ENCODE measurements at regions not wholly inside any gene's neighbourhood (a gene's known extent, or its start where the extent isn't known, plus 50 kb on each side); places are given as distances from the start of the nearest gene placed in this dataset.
"Not testable (repeated sequence)": the region's sequence is repeated elsewhere in the genome, so short reads cannot be mapped to it uniquely, and the experiment has no call there.

DNA sequence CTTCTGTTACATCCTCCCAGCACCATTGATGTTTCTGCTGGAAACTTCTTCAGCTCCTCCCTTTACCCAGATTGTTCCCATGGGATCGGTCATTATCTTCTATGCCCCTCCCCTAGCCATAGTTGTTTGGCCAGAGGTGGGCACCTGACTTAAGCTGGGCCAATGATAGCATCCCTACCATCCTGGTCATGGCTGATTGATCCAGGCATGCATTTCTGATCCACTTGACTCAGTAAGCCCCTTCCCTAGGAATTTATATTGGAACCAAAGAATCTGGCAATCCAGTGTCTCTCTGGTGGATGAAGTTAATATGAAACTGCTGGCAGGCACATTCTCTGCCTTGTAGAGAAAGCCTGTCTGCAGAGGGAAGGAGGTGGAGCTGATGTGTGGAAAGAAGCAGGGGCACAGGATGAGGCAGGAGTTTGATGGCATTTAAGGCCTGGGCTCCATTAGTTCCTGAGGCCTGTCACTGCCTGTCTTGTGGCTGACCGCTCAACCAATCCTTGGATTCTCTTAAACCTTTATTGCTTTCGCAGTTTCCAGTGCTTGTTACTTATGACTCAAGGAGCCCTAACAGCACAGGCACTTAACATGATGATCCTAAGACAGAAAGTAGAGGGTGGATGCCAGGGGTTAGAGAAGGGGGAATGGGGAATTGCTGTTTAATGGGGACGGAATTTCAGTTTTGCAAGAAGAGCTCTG is 152.4 kb downstream of the ABCC12 start:
- DNase-seq, result peak; percentile 84

DNA sequence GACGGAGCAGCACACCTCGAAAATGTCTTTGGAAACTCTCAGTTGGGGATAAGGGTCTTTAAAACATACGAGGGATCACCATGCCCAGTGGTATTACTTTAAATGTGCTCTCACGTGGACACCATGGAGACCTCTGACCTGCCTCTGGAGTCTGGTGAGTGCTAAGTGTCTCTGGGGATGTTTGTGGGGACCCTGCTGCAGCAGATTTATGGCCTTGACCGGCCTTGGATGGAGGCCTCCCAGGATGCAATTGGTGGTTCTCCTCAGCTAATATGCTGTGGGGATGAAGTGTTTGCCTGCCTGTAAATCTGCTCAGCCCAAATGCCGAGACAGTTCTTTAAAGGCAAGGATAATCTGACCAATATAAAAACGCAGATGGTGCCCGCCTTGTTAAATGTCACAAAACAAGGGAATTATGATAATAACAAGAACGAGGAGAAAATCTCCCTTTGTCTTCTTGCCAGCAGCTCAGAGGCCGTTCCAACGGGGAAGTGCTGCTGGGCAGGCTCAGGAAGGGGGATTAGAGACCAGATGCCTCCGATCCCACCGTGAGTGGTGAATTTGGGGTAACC is 154.4 kb downstream of the ABCC12 start:
- no peak for DNase-seq

DNA sequence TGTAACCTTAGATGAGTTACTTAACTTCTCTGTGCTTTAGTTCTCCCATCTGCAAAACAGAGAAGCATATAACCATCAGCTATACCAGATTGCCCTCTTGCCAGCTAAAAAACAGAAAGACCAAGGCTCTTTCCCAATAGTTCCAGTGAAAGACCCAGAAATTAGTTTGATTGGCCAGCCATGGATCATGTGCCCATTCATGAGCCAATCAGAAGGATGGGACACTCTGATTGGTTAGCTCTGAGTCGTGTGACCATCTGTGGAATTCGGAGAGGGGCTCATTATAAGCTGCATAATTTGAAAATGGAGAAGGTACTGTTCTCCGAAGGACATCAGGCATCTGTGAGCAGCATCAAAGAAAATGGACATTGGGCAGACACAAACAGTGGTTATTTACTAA is 155.2 kb downstream of the ABCC12 start:
- no peak for DNase-seq

DNA sequence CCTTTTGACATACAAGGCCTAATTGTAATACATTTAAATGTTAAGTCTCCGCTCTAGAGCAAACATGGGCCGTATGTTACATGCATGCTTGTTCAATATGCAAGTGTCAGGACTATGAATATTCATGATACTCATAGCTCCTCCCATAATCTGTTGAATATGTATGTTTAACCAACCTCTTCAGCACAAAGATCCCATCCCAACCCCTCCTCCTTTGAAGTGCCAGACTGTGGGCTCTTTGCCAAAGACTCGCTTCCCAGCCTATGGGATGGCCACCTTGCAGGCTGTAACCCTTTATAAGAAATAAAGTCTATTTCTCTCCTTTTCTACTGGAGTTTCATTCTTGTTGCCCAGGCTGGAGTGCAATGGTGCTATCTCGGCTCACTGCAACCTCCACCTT is 156.2 kb downstream of the ABCC12 start:
- no peak for DNase-seq

DNA sequence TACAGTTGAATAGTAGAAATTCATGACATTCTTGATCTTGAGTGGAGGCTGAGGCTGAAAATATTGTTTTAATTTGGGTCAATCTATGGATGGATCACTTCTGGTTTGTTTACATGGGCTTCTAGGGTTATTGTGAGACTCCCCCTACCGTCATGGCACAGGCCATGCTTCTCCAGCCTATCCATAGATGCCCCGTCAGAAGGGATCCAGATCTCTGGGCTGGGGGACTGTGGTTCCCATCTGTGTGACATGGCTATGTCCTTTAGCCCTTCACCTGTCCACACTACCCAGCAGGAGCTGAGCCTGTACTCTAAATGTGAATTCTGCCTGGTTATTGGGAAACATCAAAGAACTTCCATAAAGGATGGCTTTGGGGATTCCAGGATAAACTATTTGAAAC is 160.4 kb downstream of the ABCC12 start:
- DNase-seq, result no peak

DNA sequence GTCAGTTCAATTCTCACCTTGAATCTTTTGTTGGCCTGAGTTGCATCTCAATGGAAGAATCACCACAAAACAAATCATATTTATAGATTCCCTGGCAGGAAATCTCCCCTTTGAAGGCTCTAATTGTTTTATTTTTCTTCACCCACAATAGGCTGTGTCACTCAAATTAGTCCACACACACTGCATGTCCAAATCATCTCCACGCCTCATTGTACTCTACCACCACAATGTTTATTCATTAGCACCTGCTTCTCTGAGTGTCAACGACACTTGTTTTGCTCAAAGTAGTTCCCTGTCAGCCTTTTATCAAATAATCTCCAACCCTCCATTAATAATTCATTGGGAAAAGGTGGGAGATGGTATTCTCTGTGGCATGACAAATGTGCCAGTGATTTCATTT is 164.3 kb downstream of the ABCC12 start:
- DNase-seq, result no peak

DNA sequence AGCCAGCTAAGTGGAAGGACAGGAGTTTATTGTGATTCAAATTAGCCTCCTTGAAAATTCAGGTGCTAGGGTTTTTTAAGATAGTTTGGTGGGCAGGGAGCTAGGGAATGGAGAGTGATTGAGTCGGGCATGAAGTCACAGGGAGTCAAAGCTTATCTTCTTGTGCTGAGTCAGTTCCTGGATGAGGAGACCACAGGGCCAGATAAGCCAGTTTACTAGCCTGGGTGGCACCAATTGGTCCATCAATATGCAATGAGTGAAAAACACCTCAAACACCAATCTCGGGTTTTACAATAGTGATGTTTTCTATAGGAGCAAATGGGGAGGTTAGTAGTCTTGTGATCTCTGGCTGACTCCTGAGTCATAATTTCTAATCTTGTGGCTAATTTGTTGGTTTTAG is 165.1 kb downstream of the ABCC12 start:
- DNase-seq, result no peak

DNA sequence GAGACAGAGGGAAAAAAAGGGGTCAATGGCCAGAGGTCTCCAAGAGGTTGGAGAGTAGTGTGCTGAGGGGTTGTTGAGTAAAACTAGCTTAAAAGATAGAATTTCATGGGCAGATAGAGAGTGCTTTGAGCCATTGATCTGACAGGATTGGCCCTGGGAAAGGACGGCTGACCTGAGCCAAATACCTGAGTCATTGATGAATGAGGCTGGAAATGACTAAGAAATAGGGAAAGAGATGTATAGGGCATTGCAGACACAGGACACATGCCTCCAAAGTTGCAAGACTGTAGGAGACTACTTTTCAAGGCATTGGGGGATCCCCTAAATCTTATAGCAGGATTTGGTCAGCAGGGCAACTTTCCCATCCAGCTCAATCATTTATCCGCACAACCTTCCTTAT is 168.7 kb downstream of the ABCC12 start:
- no peak for DNase-seq

DNA sequence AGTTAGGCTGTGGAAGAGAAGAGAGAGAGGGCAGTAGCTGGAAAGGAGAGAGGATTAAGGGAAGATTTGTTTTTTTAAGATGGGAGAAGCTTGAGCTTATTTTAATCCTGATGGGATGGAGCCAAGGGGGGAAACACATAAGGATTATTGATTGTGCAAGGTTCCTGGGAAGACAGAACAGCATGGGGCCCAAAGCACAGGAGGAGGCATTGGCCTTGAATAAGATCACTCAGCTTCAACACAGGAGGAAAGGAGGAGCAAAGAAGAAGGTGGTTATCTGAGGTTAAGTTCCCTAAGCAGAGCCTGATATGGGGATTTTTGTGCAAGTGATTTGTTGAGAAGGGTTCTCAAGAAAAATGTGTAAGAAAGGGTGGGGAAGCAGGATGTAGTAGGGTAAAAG is 169.8 kb downstream of the ABCC12 start:
- no peak for DNase-seq

DNA sequence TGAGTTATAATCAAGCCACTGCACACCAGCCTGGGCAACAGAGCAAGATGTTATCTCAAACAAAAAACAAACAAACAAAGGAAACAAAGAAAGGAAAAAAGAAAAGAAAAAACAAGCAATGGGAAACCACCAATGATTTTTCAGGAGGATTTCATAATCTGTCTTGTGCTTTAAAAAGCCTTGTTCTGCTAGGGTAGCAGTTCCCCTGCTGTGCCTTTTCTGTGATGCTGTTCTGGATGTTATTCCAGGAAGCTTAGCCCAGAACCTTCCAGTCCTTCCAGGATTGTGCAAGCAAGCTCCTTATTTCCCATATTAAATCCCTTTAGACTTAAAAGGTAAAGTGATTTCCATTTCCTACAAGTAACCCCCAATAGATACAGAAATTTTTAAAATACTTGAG is 171.1 kb downstream of the ABCC12 start:
- no peak for DNase-seq

DNA sequence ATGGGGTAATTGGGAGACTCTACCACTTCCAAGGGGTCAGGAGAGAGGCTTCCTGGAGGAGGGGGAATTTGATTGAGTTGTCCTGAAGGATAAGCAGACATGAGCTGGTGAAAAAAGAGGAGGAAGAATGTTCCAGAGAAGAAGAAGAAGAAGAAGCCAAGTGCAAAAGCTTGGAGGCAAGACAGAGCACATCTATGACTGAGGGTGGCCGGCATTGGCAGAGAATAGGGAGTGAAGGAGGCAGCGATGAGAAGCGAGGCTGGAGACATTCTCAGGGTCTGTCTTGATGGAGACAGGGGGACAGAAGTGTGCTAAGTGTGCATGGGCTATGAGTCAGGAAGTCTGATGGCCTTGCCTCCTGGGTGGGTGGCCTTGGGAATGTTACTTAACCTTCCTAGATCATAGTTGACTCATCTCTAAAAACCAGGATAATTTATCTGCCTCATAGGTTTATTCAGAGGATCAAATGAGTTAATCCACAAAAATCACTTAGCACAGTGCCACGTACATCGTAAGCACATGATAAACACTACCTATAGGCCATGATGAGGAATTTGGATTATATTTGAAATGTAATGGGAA is 171.7 kb downstream of the ABCC12 start:
- no peak for DNase-seq

DNA sequence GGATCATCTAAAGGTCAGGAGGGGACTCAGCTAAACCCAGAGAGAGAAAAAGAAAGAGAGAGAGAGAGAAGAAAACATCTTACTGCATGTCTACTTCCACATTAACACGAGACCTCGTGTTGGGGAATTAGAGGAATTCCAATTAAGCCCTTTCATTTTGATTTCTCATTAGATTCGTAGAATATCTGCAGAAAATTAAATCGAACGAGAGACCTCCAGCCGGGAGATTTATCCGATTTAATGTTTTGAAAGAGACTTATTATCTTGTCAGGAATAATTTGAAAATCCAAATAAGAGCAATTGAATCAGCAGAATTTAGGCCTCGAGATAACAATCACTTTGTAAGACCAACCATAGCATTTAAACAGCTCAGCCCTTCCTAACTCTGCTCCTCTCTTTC is 175.6 kb downstream of the ABCC12 start:
- DNase-seq, result no peak

DNA sequence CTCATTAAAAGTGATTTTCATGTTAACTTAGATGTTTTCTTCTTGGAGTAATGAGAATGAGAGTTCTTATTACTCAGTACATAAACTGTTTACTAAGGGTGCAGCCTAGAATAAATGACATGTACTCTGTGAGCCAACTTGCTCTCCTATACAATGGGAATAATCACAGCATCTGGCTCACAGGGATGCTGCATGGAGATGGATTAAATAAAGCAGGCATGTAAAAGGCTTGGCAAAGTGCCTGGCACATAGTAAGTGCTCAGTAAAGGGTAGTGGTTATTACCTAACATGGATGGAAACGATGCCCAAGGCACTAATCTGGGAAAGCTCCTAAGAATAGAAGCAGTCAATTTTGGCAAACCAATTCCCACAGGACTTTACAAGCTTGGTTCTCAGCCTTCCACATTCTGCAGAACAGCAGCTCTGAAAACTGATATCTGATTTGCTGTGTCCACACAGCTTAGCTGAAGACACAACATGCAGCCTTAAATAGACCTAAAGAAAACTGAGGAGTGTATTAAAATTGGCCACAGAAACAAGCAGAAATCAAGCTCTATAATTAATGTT is 176.1 kb downstream of the ABCC12 start:
- DNase-seq, result no peak

DNA sequence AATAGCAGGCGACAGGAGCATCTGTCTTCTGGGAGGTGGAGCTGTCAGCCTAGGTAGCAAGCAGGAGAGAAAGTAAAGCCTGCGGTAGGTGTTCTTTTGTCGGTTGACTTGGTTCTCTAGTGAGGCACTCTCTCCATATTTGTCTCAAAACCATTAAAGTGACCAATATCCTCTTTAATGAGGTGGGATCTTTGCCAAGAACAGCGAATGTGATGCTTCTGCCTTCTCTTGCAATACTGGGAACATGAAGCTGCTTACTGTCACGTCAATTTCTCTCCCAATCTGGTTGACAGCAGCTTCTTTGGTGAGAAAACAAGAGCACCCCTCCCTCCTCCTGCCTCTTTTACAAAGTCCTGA is 176.7 kb downstream of the ABCC12 start:
- no peak for DNase-seq

DNA sequence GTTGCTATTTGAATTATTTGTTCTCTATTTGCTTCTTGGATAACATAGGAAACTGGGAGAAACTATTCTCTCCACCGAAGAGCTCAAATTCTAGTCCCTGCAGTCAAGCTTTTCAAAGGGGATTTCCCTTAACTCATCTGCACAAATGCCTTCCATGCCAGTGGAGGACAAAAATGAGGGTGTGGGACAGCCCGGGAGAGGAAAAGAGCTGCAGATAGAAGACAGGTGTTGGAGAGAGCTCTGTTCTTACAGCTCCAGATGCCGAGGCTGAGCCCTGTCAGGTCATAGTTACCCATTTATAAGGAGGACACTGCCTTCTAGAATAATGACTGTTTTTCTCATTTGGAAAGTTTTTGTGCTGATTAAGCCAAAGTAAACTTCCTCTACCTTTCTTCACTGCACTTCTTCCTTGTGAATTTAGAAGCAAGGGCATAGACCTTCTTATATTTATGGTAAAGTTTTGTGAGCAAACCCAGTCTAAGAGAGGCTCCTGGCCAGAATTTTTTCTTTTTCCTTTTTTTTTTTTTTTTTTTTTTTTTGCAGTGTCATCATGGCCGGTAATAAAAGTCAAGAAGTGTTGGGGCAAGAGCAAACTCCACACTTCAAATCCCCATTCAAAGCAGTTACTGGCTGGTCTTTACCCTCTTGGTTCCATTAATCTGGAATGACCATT is 177.2 kb downstream of the ABCC12 start:
- DNase-seq, result no peak

DNA sequence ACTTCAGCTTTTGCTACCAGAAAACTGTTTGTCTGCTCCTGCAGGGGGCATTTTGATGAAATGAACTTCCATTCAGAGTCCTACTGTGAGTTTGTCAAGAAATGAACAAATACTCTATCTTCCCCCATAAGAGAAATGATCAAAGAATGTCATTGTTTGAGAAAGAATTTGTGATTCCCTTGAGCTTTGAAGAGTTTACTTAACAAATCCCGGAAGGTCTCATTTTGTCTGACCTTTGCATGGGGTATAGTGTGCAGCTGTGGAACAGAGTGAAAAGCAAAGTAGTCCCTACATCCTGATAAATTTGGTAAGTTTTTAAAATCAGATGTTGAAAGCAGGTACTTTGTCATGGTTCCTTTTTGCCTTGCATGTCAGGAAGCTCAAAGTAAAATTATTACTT is 178.0 kb downstream of the ABCC12 start:
- no peak for DNase-seq

DNA sequence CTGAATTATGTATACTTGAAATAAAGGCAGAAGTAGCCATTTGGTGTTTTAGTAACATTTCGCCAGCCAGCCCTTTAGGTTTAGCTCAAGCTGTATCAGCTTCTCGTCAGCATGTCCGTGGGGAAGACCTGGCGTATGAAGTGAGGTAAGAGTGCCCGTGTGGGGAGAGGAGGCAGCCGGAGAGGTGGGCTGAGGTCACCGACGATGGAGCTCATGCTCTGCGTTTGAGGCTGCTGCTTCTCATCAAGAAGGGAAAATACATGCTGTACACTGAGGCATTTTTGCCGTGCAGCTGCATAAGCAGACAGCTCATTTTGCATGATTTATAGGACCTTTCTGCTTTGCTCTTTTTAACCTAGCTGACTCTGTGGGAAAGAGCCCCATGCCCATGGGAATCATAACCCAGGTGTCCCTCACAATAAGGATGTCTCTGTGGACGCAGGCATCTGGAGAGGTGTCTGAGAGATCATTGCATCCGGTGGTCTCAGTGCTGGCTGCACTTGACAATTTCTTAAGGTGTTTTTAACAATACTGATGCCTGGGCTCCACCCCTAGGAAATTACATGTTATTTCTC is 179.1 kb downstream of the ABCC12 start:
- DNase-seq, result no peak

DNA sequence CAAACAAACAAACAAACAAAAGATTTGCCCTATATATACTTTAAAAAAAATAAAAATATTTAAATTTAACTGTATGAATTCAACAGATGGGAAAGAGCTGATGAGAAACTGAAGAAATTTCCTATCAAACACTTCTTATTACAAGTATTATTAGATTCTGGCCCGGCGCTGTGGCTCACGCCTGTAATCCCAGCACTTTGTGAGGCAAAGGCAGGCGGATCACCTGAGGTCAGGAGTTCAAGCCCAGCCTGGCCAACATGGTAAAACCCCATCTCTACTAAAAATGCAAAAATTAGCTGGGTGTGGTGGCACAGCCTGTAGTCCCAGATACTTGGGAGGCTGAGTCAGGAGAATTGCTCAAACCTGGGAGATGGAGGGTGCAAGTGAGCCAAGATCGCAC is 180.8 kb downstream of the ABCC12 start:
- not testable (repeated sequence) for DNase-seq

DNA sequence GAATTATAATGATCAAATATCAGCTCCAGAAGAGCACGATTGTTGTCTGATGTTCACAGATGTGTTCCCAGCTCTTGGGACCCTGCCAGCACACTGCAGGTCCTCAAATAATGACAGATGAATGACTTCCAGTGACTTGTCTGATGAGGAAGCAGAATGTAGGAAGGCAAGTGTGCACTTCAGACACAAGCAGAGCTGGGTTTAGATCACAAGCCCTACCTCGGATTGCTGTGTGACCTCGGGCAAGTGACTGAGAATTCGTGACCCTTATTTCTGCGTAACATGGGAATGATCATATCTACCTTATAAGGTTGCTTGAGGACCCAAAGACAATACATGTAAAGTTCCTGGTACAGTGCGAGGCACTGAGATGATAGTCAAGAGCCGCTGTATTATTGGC is 182.2 kb downstream of the ABCC12 start:
- no peak for DNase-seq

DNA sequence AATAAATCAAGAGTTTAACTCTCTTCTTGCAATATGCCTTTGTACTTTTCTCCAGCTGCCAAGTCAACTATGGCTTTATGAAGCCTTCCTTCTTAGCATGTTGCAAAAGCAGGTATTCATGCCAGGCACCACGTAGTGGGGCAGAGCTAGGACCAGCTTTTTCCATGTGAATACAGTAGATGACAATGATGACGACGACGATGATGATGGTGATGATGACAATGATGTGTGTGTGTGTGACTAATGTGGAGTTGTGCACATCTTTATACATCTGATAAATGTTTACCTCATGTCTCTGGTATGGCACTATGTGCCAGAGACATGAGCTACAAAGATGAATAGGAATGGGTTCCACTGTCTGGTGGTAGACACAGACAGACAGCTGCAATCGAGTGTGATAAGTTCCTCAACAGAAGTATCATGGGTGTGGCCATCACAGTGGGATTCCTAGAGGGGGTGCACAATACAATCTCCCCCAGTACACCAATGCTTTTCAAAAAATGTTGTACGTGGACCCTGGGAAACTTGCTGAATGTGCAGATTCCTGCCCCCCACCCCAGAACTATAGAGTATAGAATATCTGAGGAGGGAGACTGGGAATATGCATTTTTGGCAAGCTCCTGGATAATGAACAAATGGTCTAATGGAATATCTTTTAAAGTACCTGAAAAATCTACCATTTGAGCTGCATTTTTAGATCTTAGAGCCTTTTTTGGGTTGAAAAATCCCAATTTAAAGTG is 183.4 kb downstream of the ABCC12 start:
- no peak for DNase-seq

DNA sequence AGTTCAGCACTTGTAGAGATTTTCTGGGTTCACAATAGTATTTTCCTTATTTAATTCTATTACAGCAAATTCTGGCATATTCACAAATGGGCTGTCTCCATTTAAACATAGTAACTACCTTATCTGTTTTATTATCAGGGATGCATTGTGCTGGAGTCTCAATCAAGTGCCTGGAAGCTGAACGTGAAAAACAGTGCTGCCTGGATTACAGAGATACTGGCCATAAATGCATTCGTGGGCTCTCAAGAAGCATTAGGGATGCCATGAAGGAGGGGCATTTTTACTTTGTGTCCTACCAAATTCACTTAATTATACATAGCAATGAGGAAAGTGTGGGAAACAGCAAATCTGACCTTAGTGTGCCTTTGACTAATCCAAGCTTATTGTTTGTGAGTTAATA is 184.6 kb downstream of the ABCC12 start:
- DNase-seq, result no peak

DNA sequence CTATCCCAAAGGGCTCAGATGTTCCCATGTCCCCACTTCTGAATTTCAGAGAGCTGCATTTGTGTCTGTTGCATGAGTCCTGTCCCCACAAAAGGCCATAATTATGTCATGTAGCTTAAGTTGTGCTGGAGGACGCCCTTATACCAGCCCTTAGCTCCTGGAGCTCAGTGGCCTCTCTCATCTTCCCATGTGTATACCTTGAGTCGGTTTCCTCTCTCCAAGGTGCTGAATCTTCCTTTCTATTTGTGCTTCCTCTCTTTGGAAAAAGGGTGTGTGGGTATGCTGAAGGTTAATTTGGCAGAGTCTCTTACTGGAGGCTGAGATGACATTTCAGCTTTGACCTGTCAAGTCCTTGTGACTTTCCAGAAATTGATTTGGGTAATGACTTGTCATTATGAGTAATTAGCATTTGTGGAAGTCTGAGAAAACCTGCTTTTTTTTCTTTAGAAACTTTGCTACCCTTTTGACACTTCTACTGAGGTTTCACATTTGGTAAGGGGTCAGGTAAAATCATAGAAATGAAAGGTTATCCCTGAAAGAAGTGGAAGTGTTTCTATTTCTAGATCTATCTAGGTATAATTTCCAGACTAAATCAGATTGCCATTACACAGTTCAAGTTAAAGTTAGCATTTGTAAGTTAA is 185.4 kb downstream of the ABCC12 start:
- peak; percentile 63 for DNase-seq

Data from fibroblast of skin of scalp (primary cell).